Cardiac muscle cell (in vitro differentiated cells and primary cell): ENCODE measurements at regions not wholly inside any gene's neighbourhood (a gene's known extent, or its start where the extent isn't known, plus 50 kb on each side); places are given as distances from the start of the nearest gene placed in this dataset.

Experiments
- DNase-seq, 2 donors: peaks; one replicate each; pipeline versions ENCODE4 v3.0.0 to v3.0.0-alpha.2; 2010 to 2017; ENCODE audit warnings: low read depth in 1 of 2, low spot score in 1 of 2
- H3K27ac ChIP-seq: fragments of 200-600 bp; sonication (generic); 2 replicates; pipeline ENCODE4 v1.5.1; 2016
- H3K27me3 ChIP-seq: fragments of 200-600 bp; sonication (generic); 2 replicates; pipeline ENCODE4 v1.6.0; 2016; ENCODE audit warnings: control low read depth
- H3K36me3 ChIP-seq: fragments of 200-600 bp; sonication (generic); 2 replicates; pipeline ENCODE4 v1.5.1; 2016; ENCODE audit warnings: control low read depth
- H3K4me1 ChIP-seq: fragments of 200-600 bp; sonication (generic); 2 replicates; pipeline ENCODE4 v1.8.1; 2017; ENCODE audit warnings: low read depth, mild to moderate bottlenecking, mixed run types
- H3K4me3 ChIP-seq: fragments of 200-600 bp; sonication (generic); 2 replicates; pipeline ENCODE4 v1.5.1; 2016; ENCODE audit warnings: mild to moderate bottlenecking
- H3K9me3 ChIP-seq: fragments of 200-600 bp; sonication (generic); 2 replicates; pipeline ENCODE4 v1.5.1; 2017; ENCODE audit warnings: low read depth, mild to moderate bottlenecking, control low read depth
- CTCF ChIP-seq: IDR thresholded peaks from 2 replicates; pipeline ENCODE4 v1.5.1; 2012; ENCODE audit warnings: low read depth, mild to moderate bottlenecking, low read length

GRCh38 chrX:27057883-27058282 lies 405.3 kb downstream of the PPP4R3C start:
- H3K9me3 ChIP-seq: no peaks in the 10 kb centered on the region
- H3K27me3 ChIP-seq: no peaks in the 10 kb centered on the region
- H3K27ac ChIP-seq: no peak overlapping the region
- no peak for DNase-seq
- H3K4me1 ChIP-seq: no peaks in the 10 kb centered on the region
- H3K4me3 ChIP-seq: no peak overlapping the region
- TF ChIP-seq CTCF: no peak
- no peaks in the 10 kb centered on the region for H3K36me3 ChIP-seq

- no peak overlapping the region for H3K4me3 ChIP-seq
- H3K27ac ChIP-seq: no peak overlapping the region
- H3K36me3 ChIP-seq: no peaks in the 10 kb centered on the region
- TF ChIP-seq CTCF: no peak
- H3K27me3 ChIP-seq: no peaks in the 10 kb centered on the region
- peaks cover 3% of the 10 kb centered on the region for H3K9me3 ChIP-seq
- peaks cover 7% of the 10 kb centered on the region for H3K4me1 ChIP-seq
- no peak for DNase-seq
Measured at GRCh38 chrX:27039332-27039731, 423.8 kb downstream of the PPP4R3C start.

GRCh38 chrX:27008486-27008885 lies 454.7 kb downstream of the PPP4R3C start:
- Histone ChIP-seq H3K4me3 (no peak overlapping the region), H3K9me3 (no peaks in the 10 kb centered on the region), H3K27ac (no peak overlapping the region), H3K36me3 (no peaks in the 10 kb centered on the region), H3K4me1 (peaks cover 5% of the 10 kb centered on the region), H3K27me3 (no peaks in the 10 kb centered on the region)
- TF ChIP-seq CTCF: no peak
- peak in 1 of 2 donors; percentile 41 for DNase-seq

- no peak overlapping the region for H3K4me3 ChIP-seq
Measured at GRCh38 chrX:26999634-27000033, 463.5 kb downstream of the PPP4R3C start.

GRCh38 chrX:26958261-26958660 lies 504.9 kb downstream of the PPP4R3C start:
- no peak for DNase-seq
- H3K36me3 ChIP-seq: no peaks in the 10 kb centered on the region
- H3K4me3 ChIP-seq: no peak overlapping the region
- H3K27me3 ChIP-seq: no peaks in the 10 kb centered on the region
- TF ChIP-seq CTCF: no peak
- H3K4me1 ChIP-seq: no peaks in the 10 kb centered on the region
- H3K27ac ChIP-seq: no peak overlapping the region
- no peaks in the 10 kb centered on the region for H3K9me3 ChIP-seq

More at GRCh38 chrX:26999634-27000033, 463.5 kb downstream of the PPP4R3C start:
- Histone ChIP-seq H3K4me1 (no peaks in the 10 kb centered on the region), H3K9me3 (no peaks in the 10 kb centered on the region), H3K36me3 (no peaks in the 10 kb centered on the region), H3K27me3 (no peaks in the 10 kb centered on the region), H3K27ac (no peak overlapping the region)
- DNase-seq: no peak
- TF ChIP-seq CTCF: no peak

GRCh38 chrX:26954029-26954428 lies 509.1 kb downstream of the PPP4R3C start:
- TF ChIP-seq CTCF: no peak
- Histone ChIP-seq H3K27me3 (no peaks in the 10 kb centered on the region), H3K27ac (no peak overlapping the region), H3K36me3 (no peaks in the 10 kb centered on the region), H3K9me3 (no peaks in the 10 kb centered on the region), H3K4me1 (no peaks in the 10 kb centered on the region), H3K4me3 (no peak overlapping the region)
- no peak for DNase-seq
